ENCODE measurements at regions not wholly inside any gene's neighbourhood (a gene's known extent, or its start where the extent isn't known, plus 50 kb on each side); places are given as distances from the start of the nearest gene placed in this dataset.

GRCh38 chr12:85352016-85352415 is 72.0 kb downstream of the ALX1 start:
- Histone ChIP-seq H3K27me3 (ENCODE audit: control insufficient read depth, insufficient read depth, low read length) (no peaks in the 10 kb centered on the region), H3K4me3 (ENCODE audit: insufficient read depth, low read depth, low read length) (no peak overlapping the region), H3K36me3 (replicated peaks; ENCODE audit: control insufficient read depth, insufficient read depth, low read length) (no peaks in the 10 kb centered on the region)
- no peak for DNase-seq

DNA sequence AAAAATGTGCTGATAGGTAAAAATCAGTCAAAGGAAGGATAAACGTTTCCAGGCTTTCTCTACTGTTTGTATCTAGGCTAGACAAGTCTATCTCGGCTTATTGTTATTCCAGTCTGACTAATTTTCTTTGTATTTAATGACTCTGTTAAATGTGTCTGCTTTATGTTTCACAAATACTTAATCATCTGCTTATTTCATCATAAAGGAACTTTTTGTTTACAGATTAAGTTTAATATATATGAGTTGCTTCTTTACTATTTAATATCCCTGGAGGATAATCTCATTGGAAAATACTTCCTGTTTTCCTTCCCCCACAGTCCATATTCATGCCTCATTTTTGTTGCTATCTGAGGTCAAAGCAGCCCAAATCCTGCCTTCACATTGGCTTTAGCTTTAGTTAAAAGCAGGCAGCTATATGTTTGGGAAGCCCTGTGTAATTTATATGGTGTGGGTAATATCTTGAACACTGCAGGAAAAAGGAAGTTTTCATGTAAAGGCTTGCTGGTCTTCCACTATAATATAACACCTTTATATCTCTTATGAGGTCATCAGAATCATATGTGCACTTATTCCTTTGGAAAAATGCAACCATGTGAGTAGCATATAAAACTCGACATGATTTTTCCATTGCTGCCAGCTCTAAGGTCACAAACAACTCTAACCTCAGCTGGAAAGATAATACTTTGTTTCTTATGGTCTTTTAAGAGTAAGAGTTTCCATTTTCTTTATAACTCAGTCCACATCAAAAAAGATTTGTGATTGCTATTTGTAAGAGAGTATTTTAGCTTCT is 76.8 kb downstream of the ALX1 start:
- H3K4me3 ChIP-seq (ENCODE audit: insufficient read depth, low read depth, low read length), result no peak overlapping the region
- DNase-seq, result no peak

DNA sequence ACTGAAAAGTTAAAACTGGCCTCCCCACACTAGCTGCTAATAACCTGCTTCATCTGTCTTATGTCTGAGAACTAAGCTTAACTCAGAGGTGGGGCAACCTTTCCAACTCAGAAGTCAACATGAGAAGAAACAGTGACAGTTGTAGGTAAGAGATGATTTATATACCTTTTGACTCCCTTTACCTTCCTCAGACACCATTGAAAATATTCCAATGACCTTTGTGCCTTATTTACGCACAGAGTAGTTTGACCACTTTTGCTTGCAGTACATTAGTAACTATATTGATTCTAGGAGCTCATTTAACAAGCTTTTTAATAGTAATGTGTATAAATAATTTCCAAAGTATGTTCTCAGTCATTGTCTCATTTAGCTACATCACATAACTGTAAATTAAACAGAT is 77.6 kb downstream of the ALX1 start:
- Histone ChIP-seq H3K4me3 (ENCODE audit: insufficient read depth, low read depth, low read length) (no peak overlapping the region), H3K36me3 (replicated peaks; ENCODE audit: control insufficient read depth, insufficient read depth, low read length) (no peaks in the 10 kb centered on the region), H3K27me3 (ENCODE audit: control insufficient read depth, insufficient read depth, low read length) (no peaks in the 10 kb centered on the region)
- DNase-seq, result no peak

More for the DNA sequence above, 76.8 kb downstream of the ALX1 start:
- Histone ChIP-seq H3K36me3 (replicated peaks; ENCODE audit: control insufficient read depth, insufficient read depth, low read length) (no peaks in the 10 kb centered on the region), H3K27me3 (ENCODE audit: control insufficient read depth, insufficient read depth, low read length) (no peaks in the 10 kb centered on the region)

DNA sequence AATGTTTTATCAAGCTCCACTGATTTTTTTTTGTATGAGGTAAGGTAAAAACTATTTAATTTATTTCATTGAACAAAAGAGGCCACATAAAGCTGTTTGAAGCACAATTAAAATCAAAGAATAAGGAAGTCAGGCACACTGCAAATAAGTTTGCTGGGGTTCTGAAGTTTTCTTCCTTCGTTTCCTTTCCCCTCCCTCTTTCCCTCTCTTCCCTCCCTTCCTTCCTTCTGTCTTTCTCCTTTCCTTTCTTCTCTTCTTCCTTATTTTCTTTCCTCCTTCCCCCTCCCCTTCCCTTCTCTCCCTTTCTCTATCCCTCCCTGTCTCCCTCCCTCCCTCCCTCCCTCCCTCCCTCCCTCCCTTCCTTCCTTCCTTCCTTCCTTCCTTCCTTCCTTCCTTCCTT is 78.7 kb downstream of the ALX1 start:
- Histone ChIP-seq H3K27me3 (ENCODE audit: control insufficient read depth, insufficient read depth, low read length) (no peaks in the 10 kb centered on the region), H3K4me3 (ENCODE audit: insufficient read depth, low read depth, low read length) (no peak overlapping the region), H3K36me3 (replicated peaks; ENCODE audit: control insufficient read depth, insufficient read depth, low read length) (no peaks in the 10 kb centered on the region)
- DNase-seq, result no peak

GRCh38 chr12:85363382-85364190 is 83.6 kb downstream of the ALX1 start:
- H3K4me3 ChIP-seq (ENCODE audit: insufficient read depth, low read depth, low read length), result no peak overlapping the region
- no peak for DNase-seq
- no peaks in the 10 kb centered on the region for H3K27me3 ChIP-seq (ENCODE audit: control insufficient read depth, insufficient read depth, low read length)
- H3K36me3 ChIP-seq (replicated peaks; ENCODE audit: control insufficient read depth, insufficient read depth, low read length), result no peaks in the 10 kb centered on the region

- H3K4me3 ChIP-seq (ENCODE audit: insufficient read depth, low read depth, low read length), result no peak overlapping the region
- no peak for DNase-seq
- H3K36me3 ChIP-seq (replicated peaks; ENCODE audit: control insufficient read depth, insufficient read depth, low read length), result no peaks in the 10 kb centered on the region
- no peaks in the 10 kb centered on the region for H3K27me3 ChIP-seq (ENCODE audit: control insufficient read depth, insufficient read depth, low read length)
Measured at GRCh38 chr12:85367936-85368335, 87.9 kb downstream of the ALX1 start.

DNA sequence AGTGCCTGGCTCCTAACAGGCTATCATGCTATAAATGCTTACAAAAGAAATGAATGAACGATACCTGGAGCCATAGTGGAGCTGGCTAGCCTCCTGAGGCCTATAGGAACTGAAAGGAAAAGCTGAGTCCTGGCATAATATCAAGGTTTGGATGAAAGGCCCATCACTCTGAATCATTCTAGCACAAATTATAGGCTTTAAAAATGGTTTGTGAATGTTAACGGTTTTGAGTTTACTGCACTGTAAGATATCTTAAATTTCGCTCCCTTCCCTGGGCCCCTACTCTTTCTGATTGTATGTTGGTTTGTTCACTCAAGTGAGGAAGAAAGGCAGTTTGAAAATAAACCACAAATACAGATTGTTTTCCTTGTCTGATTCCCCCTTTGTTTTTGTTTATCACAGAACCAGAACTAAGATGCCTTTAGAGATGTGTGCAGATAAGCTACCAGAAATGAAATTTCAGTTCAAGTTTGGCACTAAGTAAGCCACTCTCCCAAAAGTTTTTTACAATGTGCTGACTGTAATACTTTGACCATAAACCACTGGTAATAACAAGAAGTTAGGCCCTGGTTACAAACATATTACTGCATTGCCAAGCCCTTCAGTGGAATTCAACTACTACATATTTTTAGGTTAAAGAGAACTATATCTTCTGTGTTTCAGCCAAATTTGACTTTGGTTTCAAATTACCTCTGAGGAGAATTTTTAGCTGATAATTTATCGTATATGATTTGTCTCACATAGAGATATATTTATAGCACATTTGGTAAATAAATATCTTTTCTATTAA is 89.5 kb downstream of the ALX1 start:
- Histone ChIP-seq H3K36me3 (replicated peaks; ENCODE audit: control insufficient read depth, insufficient read depth, low read length) (no peaks in the 10 kb centered on the region), H3K27me3 (ENCODE audit: control insufficient read depth, insufficient read depth, low read length) (no peaks in the 10 kb centered on the region), H3K4me3 (ENCODE audit: insufficient read depth, low read depth, low read length) (no peak overlapping the region)
- DNase-seq, result no peak

DNA sequence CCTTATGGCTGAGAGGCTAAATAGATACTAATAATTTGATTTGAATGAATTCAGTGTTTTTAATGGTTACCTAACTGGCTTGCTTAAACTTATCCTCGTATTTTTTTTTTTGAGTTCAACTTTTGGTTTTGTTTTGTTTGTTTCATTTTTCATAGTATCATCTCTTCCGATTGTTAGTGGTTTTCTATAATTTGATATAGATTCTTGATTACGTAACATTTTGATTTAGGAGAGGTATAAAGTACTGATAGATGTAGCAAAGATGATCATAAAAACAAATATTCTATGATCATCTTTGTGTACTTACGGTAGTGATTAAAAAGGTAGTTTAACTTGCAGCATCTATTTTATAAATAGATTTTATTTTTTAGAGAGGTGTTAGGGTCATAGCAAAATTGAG is 93.0 kb downstream of the ALX1 start:
- H3K36me3 ChIP-seq (replicated peaks; ENCODE audit: control insufficient read depth, insufficient read depth, low read length), result no peaks in the 10 kb centered on the region
- no peak for DNase-seq
- H3K4me3 ChIP-seq (ENCODE audit: insufficient read depth, low read depth, low read length), result no peak overlapping the region
- no peaks in the 10 kb centered on the region for H3K27me3 ChIP-seq (ENCODE audit: control insufficient read depth, insufficient read depth, low read length)

DNA sequence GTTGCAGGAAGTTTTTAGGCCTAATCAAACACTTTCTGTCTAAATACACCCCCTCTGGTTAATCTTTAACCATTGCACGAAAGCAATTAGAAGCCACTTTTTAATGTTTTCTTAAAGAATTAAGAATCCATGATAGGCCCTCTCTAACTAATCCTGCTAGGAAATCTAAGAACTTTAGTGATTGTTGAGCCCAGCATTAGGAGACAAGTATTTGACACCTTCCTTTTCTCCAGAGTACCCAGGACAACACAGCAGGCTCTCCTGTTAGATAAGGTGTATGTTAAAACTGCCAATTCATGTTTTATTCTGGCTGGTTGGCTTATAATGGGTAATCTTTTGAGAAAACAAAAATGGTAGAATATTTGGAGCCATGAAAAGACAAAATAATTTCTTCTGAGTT is 95.0 kb downstream of the ALX1 start:
- Histone ChIP-seq H3K27me3 (ENCODE audit: control insufficient read depth, insufficient read depth, low read length) (no peaks in the 10 kb centered on the region), H3K4me3 (ENCODE audit: insufficient read depth, low read depth, low read length) (no peak overlapping the region), H3K36me3 (replicated peaks; ENCODE audit: control insufficient read depth, insufficient read depth, low read length) (no peaks in the 10 kb centered on the region)
- DNase-seq, result no peak

- Histone ChIP-seq H3K4me3 (ENCODE audit: insufficient read depth, low read depth, low read length) (no peak overlapping the region), H3K36me3 (replicated peaks; ENCODE audit: control insufficient read depth, insufficient read depth, low read length) (no peaks in the 10 kb centered on the region), H3K27me3 (ENCODE audit: control insufficient read depth, insufficient read depth, low read length) (no peaks in the 10 kb centered on the region)
- DNase-seq, result no peak
Measured at GRCh38 chr12:85385406-85385805, 105.4 kb downstream of the ALX1 start.

- no peak for DNase-seq
- Histone ChIP-seq H3K36me3 (replicated peaks; ENCODE audit: control insufficient read depth, insufficient read depth, low read length) (no peaks in the 10 kb centered on the region), H3K4me3 (ENCODE audit: insufficient read depth, low read depth, low read length) (no peak overlapping the region), H3K27me3 (ENCODE audit: control insufficient read depth, insufficient read depth, low read length) (no peaks in the 10 kb centered on the region)
Measured at GRCh38 chr12:85390266-85390665, 110.2 kb downstream of the ALX1 start.

DNA sequence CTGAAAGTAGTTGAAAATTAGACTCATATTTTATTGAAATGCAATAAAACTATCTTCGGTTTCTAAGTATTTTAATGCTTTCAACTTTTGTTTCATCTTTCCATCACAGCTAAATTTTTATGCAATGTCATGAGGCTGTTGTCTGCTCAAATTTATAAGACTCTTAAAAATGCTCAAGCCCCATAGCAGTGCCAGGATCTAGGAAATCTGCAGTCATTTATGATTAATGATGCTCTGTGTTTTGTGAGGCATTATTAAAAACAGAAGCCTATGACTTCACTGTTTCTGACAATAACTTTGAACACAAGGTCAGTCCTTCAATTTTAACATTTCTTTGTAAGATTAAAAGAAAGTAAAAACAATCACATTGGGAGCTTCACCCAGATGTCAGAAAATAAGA is 112.5 kb downstream of the ALX1 start:
- H3K4me3 ChIP-seq (ENCODE audit: insufficient read depth, low read depth, low read length), result no peak overlapping the region
- H3K36me3 ChIP-seq (replicated peaks; ENCODE audit: control insufficient read depth, insufficient read depth, low read length), result no peaks in the 10 kb centered on the region
- DNase-seq, result no peak
- no peaks in the 10 kb centered on the region for H3K27me3 ChIP-seq (ENCODE audit: control insufficient read depth, insufficient read depth, low read length)

DNA sequence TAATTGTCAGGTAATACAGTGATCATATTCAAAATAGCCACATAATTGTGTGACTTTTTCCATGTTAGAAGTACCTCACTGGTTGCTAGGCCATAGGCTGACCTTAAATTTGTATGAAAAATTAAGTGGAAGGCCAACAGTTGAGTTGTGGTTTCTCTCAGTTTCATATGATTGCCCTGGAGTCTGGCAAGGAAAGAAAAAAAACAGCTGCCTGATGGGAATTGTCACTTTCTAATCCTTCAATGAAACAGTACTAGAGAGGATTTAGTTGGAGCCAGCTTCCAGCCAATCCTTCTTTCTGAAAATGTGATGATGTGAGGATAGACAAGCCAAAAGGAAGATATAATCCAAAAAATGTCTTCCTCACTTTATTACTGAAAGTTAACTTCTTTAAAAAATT is 113.6 kb downstream of the ALX1 start:
- no peak for DNase-seq
- H3K4me3 ChIP-seq (ENCODE audit: insufficient read depth, low read depth, low read length), result no peak overlapping the region
- no peaks in the 10 kb centered on the region for H3K36me3 ChIP-seq (replicated peaks; ENCODE audit: control insufficient read depth, insufficient read depth, low read length)
- H3K27me3 ChIP-seq (ENCODE audit: control insufficient read depth, insufficient read depth, low read length), result no peaks in the 10 kb centered on the region

DNA sequence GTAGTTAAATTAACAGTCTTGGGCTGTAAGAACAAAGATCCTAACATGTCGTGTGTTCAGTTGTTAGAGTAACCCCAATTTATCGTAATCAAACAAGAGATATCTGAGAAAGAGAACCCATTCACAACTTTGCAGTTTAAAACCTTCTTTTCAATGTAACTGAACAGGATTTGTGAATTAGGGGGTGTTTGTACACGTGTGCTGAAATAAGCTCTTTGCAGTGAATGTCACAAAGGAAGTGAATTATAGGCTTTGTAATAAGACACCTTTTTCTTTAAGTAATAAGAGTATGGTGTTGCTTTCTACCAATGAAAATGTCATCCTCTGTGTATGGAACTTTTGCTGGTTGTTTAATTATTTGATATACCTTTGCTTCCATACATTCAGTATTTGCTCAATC is 114.0 kb downstream of the ALX1 start:
- DNase-seq, result no peak
- H3K36me3 ChIP-seq (replicated peaks; ENCODE audit: control insufficient read depth, insufficient read depth, low read length), result no peaks in the 10 kb centered on the region
- H3K27me3 ChIP-seq (ENCODE audit: control insufficient read depth, insufficient read depth, low read length), result no peaks in the 10 kb centered on the region
- no peak overlapping the region for H3K4me3 ChIP-seq (ENCODE audit: insufficient read depth, low read depth, low read length)

- Histone ChIP-seq H3K27me3 (ENCODE audit: control insufficient read depth, insufficient read depth, low read length) (no peaks in the 10 kb centered on the region), H3K36me3 (replicated peaks; ENCODE audit: control insufficient read depth, insufficient read depth, low read length) (no peaks in the 10 kb centered on the region), H3K4me3 (ENCODE audit: insufficient read depth, low read depth, low read length) (no peak overlapping the region)
- DNase-seq, result no peak
Measured at GRCh38 chr12:85394809-85395208, 114.8 kb downstream of the ALX1 start.

Data from H7 (cell line).